H9 (cell line): ENCODE measurements at regions not wholly inside any gene's neighbourhood (a gene's known extent, or its start where the extent isn't known, plus 50 kb on each side); places are given as distances from the start of the nearest gene placed in this dataset.

Experiments used
- DNase-seq: peaks from one replicate; pipeline ENCODE4 v3.0.0-alpha.2; 2017
- H2AFZ ChIP-seq: one replicate; pipeline ENCODE4 v1.6.1; 2013; ENCODE audit warnings: mild to moderate bottlenecking, low read length, control low read depth, moderate library complexity
- H2AK5ac ChIP-seq: 2 replicates; pipeline ENCODE4 v1.6.1; 2013; ENCODE audit warnings: low read length, control low read depth, mixed read lengths; ENCODE audit not compliant: insufficient read length
- H2BK120ac ChIP-seq: one replicate; pipeline ENCODE4 v1.6.1; 2013; ENCODE audit warnings: low read depth, mild to moderate bottlenecking, low read length, control low read depth, inconsistent platforms; ENCODE audit not compliant: poor library complexity, severe bottlenecking
- H2BK12ac ChIP-seq: 2 replicates; pipeline ENCODE4 v1.6.1; 2013; ENCODE audit warnings: low read length, control low read depth, mixed read lengths, low read depth; ENCODE audit not compliant: insufficient read length
- H2BK15ac ChIP-seq: 2 replicates; pipeline ENCODE4 v1.6.1; 2013; ENCODE audit warnings: low read depth, low read length, control low read depth
- H2BK20ac ChIP-seq: one replicate; pipeline ENCODE4 v1.6.1; 2013; ENCODE audit warnings: low read depth, mild to moderate bottlenecking, low read length, control low read depth, inconsistent platforms; ENCODE audit not compliant: poor library complexity, severe bottlenecking
- H2BK5ac ChIP-seq: 2 replicates; pipeline ENCODE4 v1.6.1; 2013; ENCODE audit warnings: low read length, control low read depth, mixed read lengths; ENCODE audit not compliant: insufficient read length
- H3K14ac ChIP-seq: 2 replicates; pipeline ENCODE4 v1.6.1; 2013; ENCODE audit warnings: low read length, control low read depth; ENCODE audit not compliant: insufficient read depth
- H3K18ac ChIP-seq: 2 replicates; pipeline ENCODE4 v1.6.1; 2013; ENCODE audit warnings: low read depth, mild to moderate bottlenecking, mixed read lengths, low read length, control low read depth; ENCODE audit not compliant: insufficient read length
- H3K23ac ChIP-seq: 2 replicates; pipeline ENCODE4 v1.6.1; 2013; ENCODE audit warnings: low read length, control low read depth, mixed read lengths, low read depth; ENCODE audit not compliant: insufficient read length
- H3K23me2 ChIP-seq: 2 replicates; pipeline ENCODE4 v1.6.1; 2013; ENCODE audit warnings: low read depth, mild to moderate bottlenecking, mixed read lengths, low read length, control low read depth; ENCODE audit not compliant: insufficient read length, poor library complexity, severe bottlenecking
- H3K27ac ChIP-seq: 2 replicates; pipeline ENCODE4 v1.5.1; 2013; ENCODE audit warnings: low read length, control low read depth, mixed read lengths, low read depth; ENCODE audit not compliant: insufficient read length
- H3K27me3 ChIP-seq: 2 replicates; pipeline ENCODE4 v1.6.1; 2013; ENCODE audit warnings: low read length, control low read depth, inconsistent platforms; ENCODE audit not compliant: insufficient read depth
- H3K4ac ChIP-seq: 2 replicates; pipeline ENCODE4 v1.6.1; 2013; ENCODE audit warnings: low read depth, mild to moderate bottlenecking, control low read depth, inconsistent platforms, low read length, moderate library complexity
- H3K4me1 ChIP-seq: 2 replicates; pipeline ENCODE4 v1.6.1; 2013; ENCODE audit warnings: low read length, control low read depth, inconsistent platforms; ENCODE audit not compliant: insufficient read depth
- H3K4me2 ChIP-seq: 2 replicates; pipeline ENCODE4 v1.6.1; 2013; ENCODE audit warnings: low read length, control low read depth, mixed read lengths; ENCODE audit not compliant: insufficient read length, insufficient read depth
- H3K56ac ChIP-seq: 2 replicates; pipeline ENCODE4 v1.6.1; 2013; ENCODE audit warnings: low read depth, mild to moderate bottlenecking, mixed read lengths, low read length, control low read depth; ENCODE audit not compliant: insufficient read length
- H3K79me1 ChIP-seq: 2 replicates; pipeline ENCODE4 v1.6.1; 2013; ENCODE audit warnings: low read depth, mild to moderate bottlenecking, moderate library complexity, low read length, control low read depth, inconsistent platforms; ENCODE audit not compliant: insufficient read depth, poor library complexity, severe bottlenecking
- H3K79me2 ChIP-seq: 2 replicates; pipeline ENCODE4 v1.6.1; 2013; ENCODE audit warnings: low read length, control low read depth, inconsistent platforms; ENCODE audit not compliant: insufficient read depth
- H3K9ac ChIP-seq: 2 replicates; pipeline ENCODE4 v1.6.1; 2013; ENCODE audit warnings: low read length, control low read depth, mixed read lengths; ENCODE audit not compliant: insufficient read length; ENCODE audit errors: extremely low read depth
- H3K9me3 ChIP-seq: one replicate; pipeline ENCODE4 v1.6.1; 2013; ENCODE audit warnings: low read depth, low read length, inconsistent platforms; ENCODE audit not compliant: control insufficient read depth
- H3T11ph ChIP-seq: one replicate; pipeline ENCODE4 v1.6.1; 2013; ENCODE audit warnings: mild to moderate bottlenecking, low read length, control low read depth, inconsistent platforms
- H4K20me1 ChIP-seq: one replicate; pipeline ENCODE4 v1.6.1; 2013; ENCODE audit not compliant: control insufficient read depth, insufficient read length, insufficient read depth
- H4K5ac ChIP-seq: 2 replicates; pipeline ENCODE4 v1.6.1; 2013; ENCODE audit warnings: low read depth, mild to moderate bottlenecking, mixed read lengths, low read length, control low read depth; ENCODE audit not compliant: insufficient read length
- H4K8ac ChIP-seq: replicated peaks from 2 replicates; pipeline ENCODE4 v1.6.1; 2013; ENCODE audit warnings: low read length, control low read depth, mixed read lengths, low read depth; ENCODE audit not compliant: insufficient read length
- H4K91ac ChIP-seq: 2 replicates; pipeline ENCODE4 v1.6.1; 2013; ENCODE audit warnings: low read depth, mild to moderate bottlenecking, moderate library complexity, mixed read lengths, low read length, control low read depth; ENCODE audit not compliant: insufficient read length
- H3K27ac Mint-ChIP-seq, 3 experiments: 2 replicates in 2 of 3; 3 replicates in 1 of 3; pipeline ENCODE4 v1.8.0; 2020 to 2021; ENCODE audit warnings: mixed read lengths in 3 of 3, mild to moderate bottlenecking in 1 of 3, moderate library complexity in 1 of 3
- H3K27me3 Mint-ChIP-seq: 2 replicates; pipeline ENCODE4 v1.8.0; 2021; ENCODE audit warnings: low read depth, mild to moderate bottlenecking, moderate library complexity, mixed read lengths
- H3K36me3 Mint-ChIP-seq, 3 experiments: 2 replicates in 2 of 3; 3 replicates in 1 of 3; pipeline ENCODE4 v1.8.0; 2020 to 2021; ENCODE audit warnings: low read depth in 3 of 3, mixed read lengths in 3 of 3; ENCODE audit not compliant: insufficient read depth in 1 of 3
- H3K4me1 Mint-ChIP-seq, 2 experiments: 2 replicates each; pipeline ENCODE4 v1.8.0; 2020; ENCODE audit warnings: mixed read lengths in 2 of 2
- H3K4me3 Mint-ChIP-seq, 2 experiments: 2 replicates in 1 of 2; 3 replicates in 1 of 2; pipeline ENCODE4 v1.8.0; 2020 to 2021; ENCODE audit warnings: mild to moderate bottlenecking in 2 of 2, mixed read lengths in 2 of 2, moderate library complexity in 1 of 2
- H3K9me3 Mint-ChIP-seq, 2 experiments: 2 replicates in 1 of 2; 3 replicates in 1 of 2; pipeline ENCODE4 v1.8.0; 2020; ENCODE audit warnings: mild to moderate bottlenecking in 2 of 2, mixed read lengths in 2 of 2, moderate library complexity in 1 of 2
- CTCF ChIP-seq: fragments of 200-600 bp; sonication (generic); conservative IDR thresholded peaks from 3 replicates; pipeline ENCODE4 v1.8.0; 2021; ENCODE audit warnings: antibody characterized with exemption, mild to moderate bottlenecking
- WGBS: extraction: QIAGEN DNeasy Blood & Tissue Kit; methylation state at CpG from one replicate; pipeline ENCODE4 v1.1.7; 2013; ENCODE audit warnings: missing lambda C conversion rate, low lambda C conversion rate, mixed read lengths; ENCODE audit not compliant: insufficient read length; ENCODE audit errors: extremely low coverage; 5-methylcytosine and 5-hydroxymethylcytosine counted together

GRCh38 chr1:59051007-59051406 lies 245.9 kb upstream of the FGGY start:
- Histone ChIP-seq H2BK15ac (no peak overlapping the region), H2BK12ac (no peak overlapping the region), H4K5ac (no peak overlapping the region), H2AFZ (no peak overlapping the region), H4K91ac (no peak overlapping the region), H3K23me2 (no peaks in the 10 kb centered on the region), H3K79me2 (no peaks in the 10 kb centered on the region), H3K4me2 (no peak overlapping the region), H3K9ac (no peak overlapping the region), H3K23ac (no peak overlapping the region), H3K9me3 (no peaks in the 10 kb centered on the region), H3K27ac (no peak overlapping the region), H2BK20ac (no peak overlapping the region), H3K79me1 (no peaks in the 10 kb centered on the region), H3K14ac (no peak overlapping the region), H3K18ac (no peak overlapping the region), H3K56ac (no peak overlapping the region), H3K27me3 (no peaks in the 10 kb centered on the region), H3K4me1 (no peaks in the 10 kb centered on the region; the same call in 1 of the 2 replicates), H2BK120ac (no peak overlapping the region), H3K4ac (no peak overlapping the region), H2BK5ac (no peak overlapping the region), H4K8ac (no peak overlapping the region), H3T11ph (no peak overlapping the region), H2AK5ac (no peak overlapping the region), H4K20me1 (no peaks in the 10 kb centered on the region)
- Mint-ChIP-seq H3K9me3 (peaks cover 0 to 4% of the 10 kb centered on the region in 2 experiments; a peak in 3 of 5 replicates), H3K4me3 (no peak overlapping the region), H3K27me3 (0 out of 2 replicates have a peak, but pooled peaks cover 1% of the 10 kb centered on the region), H3K4me1 (peaks cover 7 to 15% of the 10 kb centered on the region in 2 experiments), H3K36me3 (peaks cover 3 to 4% (median 4%) of the 10 kb centered on the region in 3 experiments; a peak in 3 of 7 replicates), H3K27ac (no peak overlapping the region)
- no CpG with 5 or more reads among the region's 4 CpGs for WGBS
- no peak for TF ChIP-seq CTCF
- DNase-seq = no peak
